SK-N-DZ (cell line): ENCODE measurements at regions not wholly inside any gene's neighbourhood (a gene's known extent, or its start where the extent isn't known, plus 50 kb on each side); places are given as distances from the start of the nearest gene placed in this dataset.

Experiments used
- DNase-seq: peaks from one replicate; pipeline ENCODE4 v3.0.0-alpha.2; 2015; ENCODE audit warnings: low spot score

GRCh38 chr4:120432301-120432860 lies 365.7 kb upstream of the MAD2L1 start:
- no peak for DNase-seq

GRCh38 chr4:120431180-120431579 lies 364.5 kb upstream of the MAD2L1 start:
- no peak for DNase-seq

GRCh38 chr4:120418146-120418545 lies 351.5 kb upstream of the MAD2L1 start:
- DNase-seq: no peak

- no peak for DNase-seq
These were observed 349.2 kb upstream of the MAD2L1 start for GRCh38 chr4:120415896-120416295.

- no peak for DNase-seq
These were observed 340.3 kb upstream of the MAD2L1 start for GRCh38 chr4:120406960-120407359.

GRCh38 chr4:120403296-120403695 lies 336.6 kb upstream of the MAD2L1 start:
- no peak for DNase-seq

- DNase-seq: no peak
These were observed 333.8 kb upstream of the MAD2L1 start for GRCh38 chr4:120400441-120400840.

- no peak for DNase-seq
These were observed 333.2 kb upstream of the MAD2L1 start for GRCh38 chr4:120399826-120400225.

- DNase-seq: no peak
These were observed 329.1 kb upstream of the MAD2L1 start for GRCh38 chr4:120395746-120396145.

- no peak for DNase-seq
These were observed 289.2 kb upstream of the MAD2L1 start for GRCh38 chr4:120355881-120356280.

GRCh38 chr4:120354381-120354780 lies 287.7 kb upstream of the MAD2L1 start:
- DNase-seq: no peak

- no peak for DNase-seq
These were observed 286.6 kb upstream of the MAD2L1 start for GRCh38 chr4:120353235-120353634.

GRCh38 chr4:120352739-120353138 lies 286.1 kb upstream of the MAD2L1 start:
- DNase-seq: no peak

GRCh38 chr4:120348948-120349347 lies 282.3 kb upstream of the MAD2L1 start:
- DNase-seq: no peak

GRCh38 chr4:120348521-120348920 lies 281.9 kb upstream of the MAD2L1 start:
- no peak for DNase-seq

GRCh38 chr4:120331486-120332370 lies 265.1 kb upstream of the MAD2L1 start:
- DNase-seq: no peak

- no peak for DNase-seq
These were observed 262.7 kb upstream of the MAD2L1 start for GRCh38 chr4:120329386-120329785.

GRCh38 chr4:120327276-120327675 lies 260.6 kb upstream of the MAD2L1 start:
- no peak for DNase-seq

- no peak for DNase-seq
These were observed 252.6 kb upstream of the MAD2L1 start for GRCh38 chr4:120319046-120319767.

- peak; percentile 9 for DNase-seq
These were observed 251.7 kb upstream of the MAD2L1 start for GRCh38 chr4:120318196-120318846.

GRCh38 chr4:120317713-120318112 lies 251.1 kb upstream of the MAD2L1 start:
- DNase-seq: no peak

GRCh38 chr4:120316416-120316815 lies 249.8 kb upstream of the MAD2L1 start:
- DNase-seq: no peak
